Esophagus squamous epithelium (tissue), 4 donors: ENCODE measurements at regions not wholly inside any gene's neighbourhood (a gene's known extent, or its start where the extent isn't known, plus 50 kb on each side); places are given as distances from the start of the nearest gene placed in this dataset.
A peak's percentile ranks its signal among the peaks of the same experiment; 100 is the strongest.

Source experiments
- CTCF ChIP-seq, 6 experiments: fragments of 450-650 bp in 4 of 6; fragments of 200-600 bp in 2 of 6; sonication (generic) in 2 of 6; IDR thresholded peaks; one replicate each; pipeline ENCODE4 v1.5.1; 2016 to 2019; ENCODE audit warnings: antibody characterized with exemption in 6 of 6, mild to moderate bottlenecking in 4 of 6, moderate library complexity in 4 of 6
- POLR2A ChIP-seq, 4 donors: fragments of 450-650 bp; IDR thresholded peaks; one replicate each; pipeline ENCODE4 v1.6.1; 2017; ENCODE audit warnings: antibody characterized with exemption in 4 of 4, mild to moderate bottlenecking in 4 of 4, moderate library complexity in 3 of 4

- TF ChIP-seq CTCF (IDR thresholded peaks at IDR 0.05) (peak; percentile 68 to 83 (median 70)), POLR2A (IDR thresholded peaks at IDR 0.05) (no peak)
Observed at GRCh38 chr17:72556944-72557826, 436.4 kb downstream of the SOX9 start.
